Colonic mucosa (tissue), 4 donors: ENCODE measurements at regions not wholly inside any gene's neighbourhood (a gene's known extent, or its start where the extent isn't known, plus 50 kb on each side); places are given as distances from the start of the nearest gene placed in this dataset.
"Not testable (repeated sequence)": the region's sequence is repeated elsewhere in the genome, so short reads cannot be mapped to it uniquely, and the experiment has no call there.

Experiments used
- DNase-seq: peaks from one replicate; pipeline ENCODE4 v3.0.0-alpha.2; 2020
- H3K27ac ChIP-seq: fragments of 200-600 bp; one replicate; pipeline ENCODE4 v1.8.0; 2021
- H3K27me3 ChIP-seq: fragments of 200-600 bp; one replicate; pipeline ENCODE4 v1.8.0; 2021
- H3K36me3 ChIP-seq: fragments of 200-600 bp; one replicate; pipeline ENCODE4 v1.8.0; 2021
- H3K4me1 ChIP-seq: fragments of 200-600 bp; one replicate; pipeline ENCODE4 v1.8.0; 2021; ENCODE audit warnings: mild to moderate bottlenecking
- H3K4me3 ChIP-seq: fragments of 200-600 bp; one replicate; pipeline ENCODE4 v1.8.0; 2021
- H3K9ac ChIP-seq, 2 donors: one replicate each; pipeline ENCODE4 v1.7.0; 2013; ENCODE audit warnings: control low read depth in 2 of 2, low read depth in 2 of 2, low read length in 2 of 2
- H3K9me3 ChIP-seq: fragments of 200-600 bp; one replicate; pipeline ENCODE4 v1.8.0; 2021
- intact Hi-C: fragments of 100-400 bp; cut with DNase I; formaldehyde crosslinking; loops from one replicate; pipeline ENCODE4 v1.14.1; 2022
- TF ChIP-seq, protein P1 (sequence below): fragments of 200-600 bp; IDR thresholded peaks from one replicate; pipeline ENCODE4 v1.8.0; 2022; ENCODE audit warnings: antibody characterized with exemption, mild to moderate bottlenecking
- donor health status: healthy.
- donor health status: DM: no; HTN: no; CAD: no.
- donor health status: DM: no; HTN: no; CAD: no.

DNA sequence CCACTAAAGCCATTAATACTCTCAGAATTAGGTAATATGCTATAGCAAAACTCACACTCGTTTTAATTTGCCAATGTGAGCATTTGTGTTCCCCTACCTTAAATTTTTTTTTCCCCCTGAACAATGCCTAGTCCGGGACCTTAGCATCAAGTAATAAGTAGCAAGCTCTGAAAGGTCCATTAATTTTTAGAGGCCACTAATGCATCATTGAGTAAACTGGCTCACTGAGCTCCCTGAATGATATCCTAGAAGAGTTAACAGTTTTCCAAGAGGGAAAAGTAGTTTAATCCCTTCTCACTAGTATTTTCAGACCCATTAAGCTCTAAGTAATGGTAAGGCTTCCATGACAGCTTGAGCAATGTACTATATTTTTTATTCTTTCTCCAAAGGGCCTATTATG is 242.2 kb downstream of the MAT2B start:
- TF ChIP-seq, protein P1, sequence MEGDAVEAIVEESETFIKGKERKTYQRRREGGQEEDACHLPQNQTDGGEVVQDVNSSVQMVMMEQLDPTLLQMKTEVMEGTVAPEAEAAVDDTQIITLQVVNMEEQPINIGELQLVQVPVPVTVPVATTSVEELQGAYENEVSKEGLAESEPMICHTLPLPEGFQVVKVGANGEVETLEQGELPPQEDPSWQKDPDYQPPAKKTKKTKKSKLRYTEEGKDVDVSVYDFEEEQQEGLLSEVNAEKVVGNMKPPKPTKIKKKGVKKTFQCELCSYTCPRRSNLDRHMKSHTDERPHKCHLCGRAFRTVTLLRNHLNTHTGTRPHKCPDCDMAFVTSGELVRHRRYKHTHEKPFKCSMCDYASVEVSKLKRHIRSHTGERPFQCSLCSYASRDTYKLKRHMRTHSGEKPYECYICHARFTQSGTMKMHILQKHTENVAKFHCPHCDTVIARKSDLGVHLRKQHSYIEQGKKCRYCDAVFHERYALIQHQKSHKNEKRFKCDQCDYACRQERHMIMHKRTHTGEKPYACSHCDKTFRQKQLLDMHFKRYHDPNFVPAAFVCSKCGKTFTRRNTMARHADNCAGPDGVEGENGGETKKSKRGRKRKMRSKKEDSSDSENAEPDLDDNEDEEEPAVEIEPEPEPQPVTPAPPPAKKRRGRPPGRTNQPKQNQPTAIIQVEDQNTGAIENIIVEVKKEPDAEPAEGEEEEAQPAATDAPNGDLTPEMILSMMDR = no peak
- intact Hi-C loops = no loop called here
- Histone ChIP-seq H3K4me3 (no peak overlapping the region), H3K27ac (no peak overlapping the region), H3K27me3 (no peaks in the 10 kb centered on the region), H3K9me3 (no peaks in the 10 kb centered on the region), H3K36me3 (no peaks in the 10 kb centered on the region), H3K4me1 (no peaks in the 10 kb centered on the region), H3K9ac (no peak overlapping the region)
- no peak for DNase-seq

DNA sequence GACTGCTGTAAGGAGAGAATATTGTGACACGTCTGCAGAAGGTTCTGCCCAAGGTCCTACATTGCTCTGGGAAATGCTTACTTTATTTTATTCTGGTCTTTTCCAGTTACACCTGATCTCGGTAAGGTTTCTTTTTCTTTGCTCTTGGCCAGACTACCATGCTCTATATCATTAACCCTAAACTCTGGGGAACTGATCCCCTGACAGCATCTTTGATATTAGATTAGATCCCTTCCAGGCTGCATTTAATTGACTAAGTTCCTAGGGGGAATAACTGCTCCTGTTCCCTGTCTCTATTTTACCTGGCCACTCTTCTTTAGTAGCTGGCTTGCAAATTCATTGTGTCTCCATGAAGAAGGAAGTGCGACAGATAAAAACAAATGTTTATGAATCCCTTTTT is 243.5 kb downstream of the MAT2B start:
- Histone ChIP-seq H3K9me3 (no peaks in the 10 kb centered on the region), H3K27me3 (no peaks in the 10 kb centered on the region), H3K4me1 (no peaks in the 10 kb centered on the region), H3K9ac (no peak overlapping the region), H3K4me3 (no peak overlapping the region), H3K27ac (no peak overlapping the region), H3K36me3 (no peaks in the 10 kb centered on the region)
- DNase-seq = no peak
- intact Hi-C loops = no loop called here
- TF ChIP-seq, protein P1 = no peak

- H3K9ac ChIP-seq, intact Hi-C loops, H3K4me1 ChIP-seq, H3K9me3 ChIP-seq, H3K36me3 ChIP-seq, H3K27me3 ChIP-seq, H3K27ac ChIP-seq, DNase-seq, H3K4me3 ChIP-seq: not testable (repeated sequence)
Observed at GRCh38 chr5:163750415-163750814, 245.0 kb downstream of the MAT2B start.

DNA sequence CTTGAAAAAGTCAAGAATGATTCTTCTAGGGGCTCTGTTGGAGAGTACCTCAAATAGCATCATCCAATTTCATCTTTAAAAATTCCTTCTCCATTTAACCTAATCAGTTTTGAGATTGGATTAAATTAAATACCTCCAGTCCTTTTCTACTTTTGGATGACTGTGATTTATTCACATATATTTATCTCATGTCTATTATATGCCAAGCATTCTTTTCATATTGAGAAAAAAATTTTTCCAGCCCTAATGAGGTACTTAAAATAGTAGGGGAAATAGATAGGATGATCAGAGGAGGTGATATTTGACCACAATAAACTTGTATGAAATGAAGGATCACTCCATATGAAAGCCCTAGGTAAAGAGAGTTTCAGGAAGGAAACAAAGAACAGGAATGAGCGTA is 250.1 kb downstream of the MAT2B start:
- Histone ChIP-seq H3K9me3 (no peaks in the 10 kb centered on the region), H3K27ac (no peak overlapping the region), H3K27me3 (no peaks in the 10 kb centered on the region), H3K4me3 (no peak overlapping the region), H3K4me1 (no peaks in the 10 kb centered on the region), H3K36me3 (no peaks in the 10 kb centered on the region), H3K9ac (no peak overlapping the region)
- no peak for DNase-seq
- TF ChIP-seq, protein P1 = no peak
- intact Hi-C loops = no loop called here

DNA sequence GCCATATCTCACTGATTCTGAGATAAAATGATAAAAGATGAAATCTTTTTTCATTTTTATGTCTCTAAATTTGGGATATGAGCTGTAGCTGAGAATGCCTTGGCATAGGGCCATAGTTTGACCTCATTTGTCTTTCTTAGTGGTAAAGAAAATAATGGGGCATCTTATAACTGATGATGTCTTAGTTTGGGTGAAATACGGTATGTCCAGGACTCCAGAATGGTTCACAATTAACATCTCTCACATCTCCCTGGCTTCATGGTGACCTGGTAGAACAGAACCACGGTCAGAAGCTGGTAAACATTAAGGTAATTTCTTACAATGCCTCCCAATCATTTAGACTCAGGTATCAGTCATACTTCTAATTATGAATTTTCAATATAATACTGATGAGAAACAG is 250.8 kb downstream of the MAT2B start:
- Histone ChIP-seq H3K27me3 (no peaks in the 10 kb centered on the region), H3K27ac (no peak overlapping the region), H3K4me3 (no peak overlapping the region), H3K9me3 (no peaks in the 10 kb centered on the region), H3K4me1 (no peaks in the 10 kb centered on the region), H3K9ac (no peak overlapping the region), H3K36me3 (no peaks in the 10 kb centered on the region)
- TF ChIP-seq, protein P1 = no peak
- intact Hi-C loops = no loop called here
- DNase-seq = no peak

- DNase-seq = no peak
- Histone ChIP-seq H3K9ac (no peak overlapping the region), H3K27ac (no peak overlapping the region), H3K36me3 (no peaks in the 10 kb centered on the region), H3K9me3 (no peaks in the 10 kb centered on the region), H3K27me3 (no peaks in the 10 kb centered on the region), H3K4me3 (no peak overlapping the region), H3K4me1 (no peaks in the 10 kb centered on the region)
- TF ChIP-seq, protein P1 = no peak
- intact Hi-C loops = no loop called here
Observed at GRCh38 chr5:163757344-163757743, 251.9 kb downstream of the MAT2B start.
